Liver (tissue), 8 donors: ENCODE measurements at regions not wholly inside any gene's neighbourhood (a gene's known extent, or its start where the extent isn't known, plus 50 kb on each side); places are given as distances from the start of the nearest gene placed in this dataset.

Experiments
- DNase-seq: peaks from one replicate; pipeline ENCODE4 v3.0.0-alpha.2; 2017; ENCODE audit warnings: low spot score
- H3K27ac ChIP-seq, 2 donors: one replicate each; pipeline ENCODE4 v1.7.0; 2013; ENCODE audit warnings: inconsistent platforms in 2 of 2, low read length in 2 of 2, control low read depth in 1 of 2, low read depth in 1 of 2, mild to moderate bottlenecking in 1 of 2
- H3K27me3 ChIP-seq, 4 donors: one replicate each; pipeline versions ENCODE4 v1.6.1 to v1.7.0; 2013; ENCODE audit warnings: low read length in 3 of 4, inconsistent platforms in 1 of 4, mild to moderate bottlenecking in 1 of 4, moderate library complexity in 1 of 4; ENCODE audit not compliant: control insufficient read depth in 4 of 4, insufficient read depth in 4 of 4
- H3K36me3 ChIP-seq, 4 donors: one replicate each; pipeline versions ENCODE4 v1.6.1 to v1.7.0; 2013; ENCODE audit warnings: low read length in 3 of 4, mild to moderate bottlenecking in 3 of 4, low read depth in 1 of 4, moderate library complexity in 1 of 4; ENCODE audit not compliant: control insufficient read depth in 4 of 4, insufficient read depth in 3 of 4
- H3K4me1 ChIP-seq, 4 donors: one replicate each; pipeline versions ENCODE4 v1.6.1 to v1.7.0; 2013; ENCODE audit warnings: low read length in 3 of 4, mild to moderate bottlenecking in 3 of 4, moderate library complexity in 1 of 4; ENCODE audit not compliant: control insufficient read depth in 4 of 4, insufficient read depth in 4 of 4
- H3K4me3 ChIP-seq, 3 donors: one replicate each; pipeline versions ENCODE4 v1.6.1 to v1.7.0; 2013; ENCODE audit warnings: low read length in 3 of 3, control low read depth in 1 of 3, low read depth in 1 of 3, mild to moderate bottlenecking in 1 of 3
- H3K9ac ChIP-seq, 2 donors: one replicate each; pipeline ENCODE4 v1.7.0; 2013; ENCODE audit warnings: low read length in 2 of 2, mild to moderate bottlenecking in 2 of 2, moderate library complexity in 2 of 2, control low read depth in 1 of 2, low read depth in 1 of 2
- H3K9me3 ChIP-seq, 4 donors: one replicate each; pipeline versions ENCODE4 v1.6.1 to v1.7.0; 2013; ENCODE audit warnings: low read length in 3 of 4; ENCODE audit not compliant: control insufficient read depth in 4 of 4
- EGR1 ChIP-seq, 2 donors: IDR thresholded peaks; 2 replicates each; pipeline ENCODE4 v1.6.1; 2016 to 2018; ENCODE audit warnings: antibody characterized with exemption in 2 of 2, low read depth in 2 of 2
- FOXA1 ChIP-seq: IDR thresholded peaks from 2 replicates; pipeline ENCODE4 v1.6.1; 2016; ENCODE audit warnings: antibody characterized with exemption
- FOXA2 ChIP-seq: IDR thresholded peaks from 2 replicates; pipeline ENCODE4 v1.6.1; 2016; ENCODE audit warnings: antibody characterized with exemption
- GABPA ChIP-seq, 2 donors: IDR thresholded peaks in 1 of 2; conservative IDR thresholded peaks in 1 of 2; 2 replicates each; pipeline ENCODE4 v1.6.1; 2016; ENCODE audit warnings: antibody characterized with exemption in 2 of 2, mild to moderate bottlenecking in 1 of 2, moderate library complexity in 1 of 2
- HNF4A ChIP-seq, 2 donors: conservative IDR thresholded peaks; 2 replicates each; pipeline ENCODE4 v1.6.1; 2016; ENCODE audit warnings: antibody characterized with exemption in 2 of 2, mild to moderate bottlenecking in 2 of 2
- HNF4G ChIP-seq: IDR thresholded peaks from 2 replicates; pipeline ENCODE4 v1.6.1; 2016; ENCODE audit warnings: antibody characterized with exemption
- JUND ChIP-seq, 2 donors: IDR thresholded peaks; 2 replicates each; pipeline ENCODE4 v1.6.1; 2016; ENCODE audit warnings: antibody characterized with exemption in 2 of 2
- NR2F2 ChIP-seq: IDR thresholded peaks from 2 replicates; pipeline ENCODE4 v1.6.1; 2016; ENCODE audit warnings: antibody characterized with exemption
- RAD21 ChIP-seq, 2 donors: IDR thresholded peaks; 2 replicates each; pipeline ENCODE4 v1.6.1; 2016; ENCODE audit warnings: antibody characterized with exemption in 2 of 2, mild to moderate bottlenecking in 2 of 2
- RXRA ChIP-seq, 2 donors: IDR thresholded peaks; 2 replicates each; pipeline ENCODE4 v1.6.1; 2017 to 2018; ENCODE audit warnings: antibody characterized with exemption in 2 of 2, mild to moderate bottlenecking in 1 of 2
- SP1 ChIP-seq: IDR thresholded peaks from 2 replicates; pipeline ENCODE4 v1.6.1; 2018; ENCODE audit warnings: antibody characterized with exemption, mild to moderate bottlenecking
- TAF1 ChIP-seq: conservative IDR thresholded peaks from 2 replicates; pipeline ENCODE4 v1.6.1; 2016; ENCODE audit warnings: antibody characterized with exemption, mild to moderate bottlenecking
- YY1 ChIP-seq: IDR thresholded peaks from 2 replicates; pipeline ENCODE4 v1.6.1; 2016; ENCODE audit warnings: antibody characterized with exemption, mild to moderate bottlenecking
- WGBS: extraction: QIAGEN DNeasy Blood & Tissue Kit; methylation state at CpG from one replicate; pipeline ENCODE4 v1.1.7; 2013; 5-methylcytosine and 5-hydroxymethylcytosine counted together
- TF ChIP-seq, protein P1 (sequence below): IDR thresholded peaks from 2 replicates; pipeline ENCODE4 v1.6.1; 2016; ENCODE audit warnings: antibody characterized with exemption
- TF ChIP-seq, protein P2 (sequence below): fragments of 150-350 bp; IDR thresholded peaks from 2 replicates; pipeline ENCODE4 v1.5.1; 2017; ENCODE audit warnings: improper control_type of control experiment, low read depth, low read length; ENCODE audit not compliant: missing input control
- TF ChIP-seq, protein P3 (sequence below): IDR thresholded peaks from 2 replicates; pipeline ENCODE4 v1.6.1; 2016; ENCODE audit warnings: antibody characterized with exemption
- TF ChIP-seq, protein P4 (sequence below): IDR thresholded peaks from 2 replicates; pipeline ENCODE4 v1.6.1; 2016; ENCODE audit warnings: antibody characterized with exemption
- TF ChIP-seq, protein P5 (sequence below): IDR thresholded peaks from 2 replicates; pipeline ENCODE4 v1.6.1; 2016; ENCODE audit warnings: antibody characterized with exemption, mild to moderate bottlenecking
- donor health status: healthy.
- donor health status: healthy.
- donor health status: healthy.
- donor health status: healthy.
- donor health status: healthy.

DNA sequence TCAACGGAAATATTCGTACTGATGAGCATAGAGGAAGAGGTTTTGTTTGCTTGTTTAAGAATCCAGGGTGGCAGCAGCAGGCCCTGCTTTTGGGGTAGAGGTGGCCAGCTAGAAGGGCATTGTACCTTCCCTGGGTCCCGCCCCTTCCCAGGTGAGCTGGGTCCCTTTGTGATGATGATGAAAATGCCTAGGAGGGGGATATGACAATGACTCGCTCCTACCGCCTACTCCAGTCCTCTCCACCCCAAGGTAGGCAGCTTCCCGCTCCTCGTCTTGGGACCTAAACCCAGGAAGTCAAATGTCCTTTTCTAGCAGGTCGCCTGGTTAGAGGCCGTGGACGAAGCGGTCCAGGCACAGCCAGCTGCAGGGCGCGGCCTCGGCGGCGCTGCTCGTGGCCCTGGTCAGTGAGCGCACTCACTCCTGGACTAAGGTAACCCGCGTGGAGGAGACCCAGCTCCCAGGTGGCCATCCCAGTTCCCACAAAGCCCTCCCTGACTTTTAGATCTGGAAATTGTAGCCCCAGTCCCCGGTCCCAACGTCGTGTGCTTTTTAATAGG lies 141.4 kb downstream of the LSMEM1 start:
- 71% methylated on average over 23 of the region's 23 CpGs for WGBS
- Histone ChIP-seq H3K27me3 (no peaks in the 10 kb centered on the region), H3K36me3 (no peaks in the 10 kb centered on the region), H3K9ac (no peak overlapping the region), H3K4me3 (no peak overlapping the region), H3K4me1 (no peaks in the 10 kb centered on the region), H3K27ac (no peak overlapping the region), H3K9me3 (peaks cover 0 to 3% (median under 1%) of the 10 kb centered on the region in 4 donors)
- TF ChIP-seq HNF4A (conservative IDR thresholded peaks at IDR 0.05): no peak
- TF ChIP-seq JUND (IDR thresholded peaks at IDR 0.05): no peak
- TF ChIP-seq, protein P1, sequence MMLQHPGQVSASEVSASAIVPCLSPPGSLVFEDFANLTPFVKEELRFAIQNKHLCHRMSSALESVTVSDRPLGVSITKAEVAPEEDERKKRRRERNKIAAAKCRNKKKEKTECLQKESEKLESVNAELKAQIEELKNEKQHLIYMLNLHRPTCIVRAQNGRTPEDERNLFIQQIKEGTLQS: no peak
- DNase-seq: no peak

DNA sequence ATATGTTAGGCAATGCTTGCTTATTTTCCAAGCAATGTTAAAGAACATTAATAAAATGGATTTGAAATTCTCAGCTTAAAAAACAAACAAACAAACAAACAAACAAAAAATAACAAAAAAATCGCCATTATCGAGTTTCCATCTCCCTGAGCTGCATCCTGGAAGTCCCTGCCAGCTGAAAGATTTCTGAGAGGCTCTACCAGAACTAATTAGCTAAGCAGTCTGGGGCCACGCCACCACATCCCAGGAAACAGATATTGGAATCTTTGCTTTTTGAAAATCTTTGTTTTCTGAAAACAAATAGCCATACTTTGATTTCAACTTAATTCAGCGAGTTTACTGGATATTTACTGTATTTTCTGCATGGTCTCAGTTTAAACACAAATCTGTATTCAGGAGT lies 143.6 kb downstream of the LSMEM1 start:
- no peaks in the 10 kb centered on the region for H3K4me1 ChIP-seq
- no peak overlapping the region for H3K4me3 ChIP-seq
- no peak overlapping the region for H3K27ac ChIP-seq
- H3K36me3 ChIP-seq: no peaks in the 10 kb centered on the region
- H3K27me3 ChIP-seq: no peaks in the 10 kb centered on the region
- 59% methylated on average over 4 of the region's 4 CpGs for WGBS
- no peak for DNase-seq
- H3K9ac ChIP-seq: no peak overlapping the region
- H3K9me3 ChIP-seq: peaks cover 0 to 1% (median 0%) of the 10 kb centered on the region in 4 donors
- TF ChIP-seq HNF4G (no peak), GABPA (IDR thresholded peaks at IDR 0.05 in 1 of 2, conservative IDR thresholded peaks at IDR 0.05 in 1 of 2) (no peak), SP1 (no peak), HNF4A (conservative IDR thresholded peaks at IDR 0.05) (no peak), NR2F2 (no peak), FOXA2 (no peak), JUND (IDR thresholded peaks at IDR 0.05) (no peak), FOXA1 (no peak), RXRA (IDR thresholded peaks at IDR 0.05) (no peak), EGR1 (IDR thresholded peaks at IDR 0.05; ENCODE audit: low read depth in 2 of 2) (no peak), TAF1 (no peak)
- TF ChIP-seq, protein P2, sequence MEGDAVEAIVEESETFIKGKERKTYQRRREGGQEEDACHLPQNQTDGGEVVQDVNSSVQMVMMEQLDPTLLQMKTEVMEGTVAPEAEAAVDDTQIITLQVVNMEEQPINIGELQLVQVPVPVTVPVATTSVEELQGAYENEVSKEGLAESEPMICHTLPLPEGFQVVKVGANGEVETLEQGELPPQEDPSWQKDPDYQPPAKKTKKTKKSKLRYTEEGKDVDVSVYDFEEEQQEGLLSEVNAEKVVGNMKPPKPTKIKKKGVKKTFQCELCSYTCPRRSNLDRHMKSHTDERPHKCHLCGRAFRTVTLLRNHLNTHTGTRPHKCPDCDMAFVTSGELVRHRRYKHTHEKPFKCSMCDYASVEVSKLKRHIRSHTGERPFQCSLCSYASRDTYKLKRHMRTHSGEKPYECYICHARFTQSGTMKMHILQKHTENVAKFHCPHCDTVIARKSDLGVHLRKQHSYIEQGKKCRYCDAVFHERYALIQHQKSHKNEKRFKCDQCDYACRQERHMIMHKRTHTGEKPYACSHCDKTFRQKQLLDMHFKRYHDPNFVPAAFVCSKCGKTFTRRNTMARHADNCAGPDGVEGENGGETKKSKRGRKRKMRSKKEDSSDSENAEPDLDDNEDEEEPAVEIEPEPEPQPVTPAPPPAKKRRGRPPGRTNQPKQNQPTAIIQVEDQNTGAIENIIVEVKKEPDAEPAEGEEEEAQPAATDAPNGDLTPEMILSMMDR: no peak
- TF ChIP-seq, protein P3, sequence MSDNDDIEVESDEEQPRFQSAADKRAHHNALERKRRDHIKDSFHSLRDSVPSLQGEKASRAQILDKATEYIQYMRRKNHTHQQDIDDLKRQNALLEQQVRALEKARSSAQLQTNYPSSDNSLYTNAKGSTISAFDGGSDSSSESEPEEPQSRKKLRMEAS: no peak
- TF ChIP-seq, protein P4, sequence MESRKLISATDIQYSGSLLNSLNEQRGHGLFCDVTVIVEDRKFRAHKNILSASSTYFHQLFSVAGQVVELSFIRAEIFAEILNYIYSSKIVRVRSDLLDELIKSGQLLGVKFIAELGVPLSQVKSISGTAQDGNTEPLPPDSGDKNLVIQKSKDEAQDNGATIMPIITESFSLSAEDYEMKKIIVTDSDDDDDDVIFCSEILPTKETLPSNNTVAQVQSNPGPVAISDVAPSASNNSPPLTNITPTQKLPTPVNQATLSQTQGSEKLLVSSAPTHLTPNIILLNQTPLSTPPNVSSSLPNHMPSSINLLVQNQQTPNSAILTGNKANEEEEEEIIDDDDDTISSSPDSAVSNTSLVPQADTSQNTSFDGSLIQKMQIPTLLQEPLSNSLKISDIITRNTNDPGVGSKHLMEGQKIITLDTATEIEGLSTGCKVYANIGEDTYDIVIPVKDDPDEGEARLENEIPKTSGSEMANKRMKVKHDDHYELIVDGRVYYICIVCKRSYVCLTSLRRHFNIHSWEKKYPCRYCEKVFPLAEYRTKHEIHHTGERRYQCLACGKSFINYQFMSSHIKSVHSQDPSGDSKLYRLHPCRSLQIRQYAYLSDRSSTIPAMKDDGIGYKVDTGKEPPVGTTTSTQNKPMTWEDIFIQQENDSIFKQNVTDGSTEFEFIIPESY: no peak

DNA sequence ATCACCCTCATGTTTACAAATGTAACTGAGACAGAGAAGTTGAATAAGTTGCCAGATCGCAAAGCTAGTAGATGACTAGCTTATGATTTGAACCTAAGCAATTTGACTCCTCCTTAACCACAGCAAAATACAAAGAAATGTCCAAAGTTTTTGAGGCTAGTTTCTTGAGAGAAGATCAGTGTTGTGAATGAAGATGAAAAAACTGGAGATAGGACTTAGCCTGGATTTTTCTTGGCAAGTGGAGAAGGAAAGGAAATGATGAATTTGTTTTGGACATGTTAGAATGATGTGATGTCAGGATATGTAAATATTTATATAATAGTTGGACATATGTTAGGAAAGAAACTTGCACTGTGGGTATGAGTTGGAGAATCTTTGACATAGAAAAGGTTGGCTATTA lies 149.8 kb downstream of the LSMEM1 start:
- no peaks in the 10 kb centered on the region for H3K27me3 ChIP-seq
- H3K27ac ChIP-seq: no peak overlapping the region
- WGBS: 58% methylated on average over 1 of the region's 1 CpG
- TF ChIP-seq FOXA1: no peak
- TF ChIP-seq FOXA2: no peak
- TF ChIP-seq, protein P3: no peak
- TF ChIP-seq RAD21 (IDR thresholded peaks at IDR 0.05): no peak
- TF ChIP-seq, protein P5, sequence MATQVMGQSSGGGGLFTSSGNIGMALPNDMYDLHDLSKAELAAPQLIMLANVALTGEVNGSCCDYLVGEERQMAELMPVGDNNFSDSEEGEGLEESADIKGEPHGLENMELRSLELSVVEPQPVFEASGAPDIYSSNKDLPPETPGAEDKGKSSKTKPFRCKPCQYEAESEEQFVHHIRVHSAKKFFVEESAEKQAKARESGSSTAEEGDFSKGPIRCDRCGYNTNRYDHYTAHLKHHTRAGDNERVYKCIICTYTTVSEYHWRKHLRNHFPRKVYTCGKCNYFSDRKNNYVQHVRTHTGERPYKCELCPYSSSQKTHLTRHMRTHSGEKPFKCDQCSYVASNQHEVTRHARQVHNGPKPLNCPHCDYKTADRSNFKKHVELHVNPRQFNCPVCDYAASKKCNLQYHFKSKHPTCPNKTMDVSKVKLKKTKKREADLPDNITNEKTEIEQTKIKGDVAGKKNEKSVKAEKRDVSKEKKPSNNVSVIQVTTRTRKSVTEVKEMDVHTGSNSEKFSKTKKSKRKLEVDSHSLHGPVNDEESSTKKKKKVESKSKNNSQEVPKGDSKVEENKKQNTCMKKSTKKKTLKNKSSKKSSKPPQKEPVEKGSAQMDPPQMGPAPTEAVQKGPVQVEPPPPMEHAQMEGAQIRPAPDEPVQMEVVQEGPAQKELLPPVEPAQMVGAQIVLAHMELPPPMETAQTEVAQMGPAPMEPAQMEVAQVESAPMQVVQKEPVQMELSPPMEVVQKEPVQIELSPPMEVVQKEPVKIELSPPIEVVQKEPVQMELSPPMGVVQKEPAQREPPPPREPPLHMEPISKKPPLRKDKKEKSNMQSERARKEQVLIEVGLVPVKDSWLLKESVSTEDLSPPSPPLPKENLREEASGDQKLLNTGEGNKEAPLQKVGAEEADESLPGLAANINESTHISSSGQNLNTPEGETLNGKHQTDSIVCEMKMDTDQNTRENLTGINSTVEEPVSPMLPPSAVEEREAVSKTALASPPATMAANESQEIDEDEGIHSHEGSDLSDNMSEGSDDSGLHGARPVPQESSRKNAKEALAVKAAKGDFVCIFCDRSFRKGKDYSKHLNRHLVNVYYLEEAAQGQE: no peak
- no peak for TF ChIP-seq EGR1 (IDR thresholded peaks at IDR 0.05; ENCODE audit: low read depth in 2 of 2)
- TF ChIP-seq, protein P2: no peak
- no peak for TF ChIP-seq HNF4G
- TF ChIP-seq YY1: no peak

More for the DNA sequence above, 149.8 kb downstream of the LSMEM1 start:
- Histone ChIP-seq H3K9me3 (peaks cover 0 to 1% (median 0%) of the 10 kb centered on the region in 4 donors), H3K36me3 (no peaks in the 10 kb centered on the region), H3K4me3 (no peak overlapping the region), H3K4me1 (no peaks in the 10 kb centered on the region), H3K9ac (no peak overlapping the region)
- DNase-seq: no peak
